ENCODE measurements at regions not wholly inside any gene's neighbourhood (a gene's known extent, or its start where the extent isn't known, plus 50 kb on each side); places are given as distances from the start of the nearest gene placed in this dataset.

DNA sequence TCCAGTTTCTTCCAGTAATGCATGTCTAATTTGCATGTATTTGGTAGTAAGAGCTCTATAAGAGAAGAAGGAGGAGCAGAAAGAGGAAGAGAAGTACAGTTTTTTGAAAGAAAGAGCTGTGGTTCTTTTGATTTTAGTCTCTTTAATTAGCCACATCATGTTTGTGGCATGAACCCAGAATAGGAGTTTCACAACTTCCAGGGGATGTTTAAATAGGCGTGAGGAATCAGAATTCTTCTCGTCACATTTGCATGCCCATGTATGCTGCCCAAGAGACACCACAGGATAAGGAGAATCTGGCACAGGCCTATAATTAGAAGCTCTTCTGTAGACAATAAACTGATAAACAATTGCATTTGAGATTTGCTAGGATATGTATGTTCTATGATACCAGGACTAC is 78.7 kb downstream of the GAS1 start:
- Histone ChIP-seq H3K4me2 (ENCODE audit: low read length) (no peak overlapping the region), H3K79me2 (ENCODE audit: control insufficient read depth, low read length) (no peaks in the 10 kb centered on the region), H3K4me1 (ENCODE audit: control insufficient read depth, low read length) (no peaks in the 10 kb centered on the region), H3K27ac (ENCODE audit: low read depth, low read length) (no peak overlapping the region), H4K20me1 (ENCODE audit: control insufficient read depth, insufficient read depth, low read depth, low read length) (no peaks in the 10 kb centered on the region), H3K36me3 (ENCODE audit: control insufficient read depth, low read length) (no peaks in the 10 kb centered on the region), H3K9me2 (replicated peaks; ENCODE audit: control insufficient read depth, low read length) (no peaks in the 10 kb centered on the region), H3K27me3 (ENCODE audit: control insufficient read depth, low read length) (no peaks in the 10 kb centered on the region), H3K4me3 (ENCODE audit: low read length) (no peak overlapping the region), H3K9me3 (ENCODE audit: control insufficient read depth, insufficient read depth, low read length) (no peaks in the 10 kb centered on the region), H3F3A (ENCODE audit: control insufficient read depth, insufficient read depth) (no peaks in the 10 kb centered on the region)
- TF ChIP-seq, protein P1, sequence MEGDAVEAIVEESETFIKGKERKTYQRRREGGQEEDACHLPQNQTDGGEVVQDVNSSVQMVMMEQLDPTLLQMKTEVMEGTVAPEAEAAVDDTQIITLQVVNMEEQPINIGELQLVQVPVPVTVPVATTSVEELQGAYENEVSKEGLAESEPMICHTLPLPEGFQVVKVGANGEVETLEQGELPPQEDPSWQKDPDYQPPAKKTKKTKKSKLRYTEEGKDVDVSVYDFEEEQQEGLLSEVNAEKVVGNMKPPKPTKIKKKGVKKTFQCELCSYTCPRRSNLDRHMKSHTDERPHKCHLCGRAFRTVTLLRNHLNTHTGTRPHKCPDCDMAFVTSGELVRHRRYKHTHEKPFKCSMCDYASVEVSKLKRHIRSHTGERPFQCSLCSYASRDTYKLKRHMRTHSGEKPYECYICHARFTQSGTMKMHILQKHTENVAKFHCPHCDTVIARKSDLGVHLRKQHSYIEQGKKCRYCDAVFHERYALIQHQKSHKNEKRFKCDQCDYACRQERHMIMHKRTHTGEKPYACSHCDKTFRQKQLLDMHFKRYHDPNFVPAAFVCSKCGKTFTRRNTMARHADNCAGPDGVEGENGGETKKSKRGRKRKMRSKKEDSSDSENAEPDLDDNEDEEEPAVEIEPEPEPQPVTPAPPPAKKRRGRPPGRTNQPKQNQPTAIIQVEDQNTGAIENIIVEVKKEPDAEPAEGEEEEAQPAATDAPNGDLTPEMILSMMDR (IDR thresholded peaks at IDR 0.05; ENCODE audit: low read depth, low read length, poor library complexity, severe bottlenecking), result no peak
- TF ChIP-seq EZH2phosphoT487 (IDR thresholded peaks at IDR 0.05; ENCODE audit: borderline replicate concordance, low read length), result no peak

DNA sequence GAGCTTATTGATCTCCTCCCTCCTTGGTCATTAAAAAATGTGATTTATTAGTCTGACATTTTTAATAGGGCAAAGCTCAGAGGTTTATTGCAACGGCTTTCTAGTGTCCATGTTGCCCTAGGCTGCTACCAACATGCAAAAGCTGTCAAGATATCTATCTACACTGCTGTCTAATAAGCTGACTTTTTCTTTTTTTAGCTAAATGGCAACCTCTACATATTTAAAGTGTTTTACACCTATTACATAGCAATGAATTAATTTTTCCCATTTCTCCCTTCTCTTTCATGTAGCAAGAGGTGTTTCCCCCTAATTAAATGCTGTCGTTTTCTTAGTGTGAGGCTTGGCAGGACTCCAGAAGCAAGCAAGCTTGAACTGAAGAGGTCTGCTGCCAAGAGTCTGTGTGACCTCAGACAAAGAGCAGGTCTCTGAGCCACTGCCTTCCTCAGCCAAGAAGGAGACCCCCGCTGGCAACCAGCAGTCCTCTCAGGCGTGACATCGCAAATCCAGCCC is 79.4 kb downstream of the GAS1 start:
- Histone ChIP-seq H3K27me3 (ENCODE audit: control insufficient read depth, low read length) (no peaks in the 10 kb centered on the region), H3F3A (ENCODE audit: control insufficient read depth, insufficient read depth) (no peaks in the 10 kb centered on the region), H3K9me3 (ENCODE audit: control insufficient read depth, insufficient read depth, low read length) (no peaks in the 10 kb centered on the region), H3K27ac (ENCODE audit: low read depth, low read length) (no peak overlapping the region), H3K79me2 (ENCODE audit: control insufficient read depth, low read length) (no peaks in the 10 kb centered on the region), H3K4me3 (ENCODE audit: low read length) (no peak overlapping the region), H3K36me3 (ENCODE audit: control insufficient read depth, low read length) (no peaks in the 10 kb centered on the region), H3K4me1 (ENCODE audit: control insufficient read depth, low read length) (no peaks in the 10 kb centered on the region), H4K20me1 (ENCODE audit: control insufficient read depth, insufficient read depth, low read depth, low read length) (no peaks in the 10 kb centered on the region), H3K9me2 (replicated peaks; ENCODE audit: control insufficient read depth, low read length) (no peaks in the 10 kb centered on the region), H3K4me2 (ENCODE audit: low read length) (no peak overlapping the region)
- no peak for TF ChIP-seq EZH2phosphoT487 (IDR thresholded peaks at IDR 0.05; ENCODE audit: borderline replicate concordance, low read length)
- TF ChIP-seq, protein P1 (IDR thresholded peaks at IDR 0.05; ENCODE audit: low read depth, low read length, poor library complexity, severe bottlenecking), result no peak

DNA sequence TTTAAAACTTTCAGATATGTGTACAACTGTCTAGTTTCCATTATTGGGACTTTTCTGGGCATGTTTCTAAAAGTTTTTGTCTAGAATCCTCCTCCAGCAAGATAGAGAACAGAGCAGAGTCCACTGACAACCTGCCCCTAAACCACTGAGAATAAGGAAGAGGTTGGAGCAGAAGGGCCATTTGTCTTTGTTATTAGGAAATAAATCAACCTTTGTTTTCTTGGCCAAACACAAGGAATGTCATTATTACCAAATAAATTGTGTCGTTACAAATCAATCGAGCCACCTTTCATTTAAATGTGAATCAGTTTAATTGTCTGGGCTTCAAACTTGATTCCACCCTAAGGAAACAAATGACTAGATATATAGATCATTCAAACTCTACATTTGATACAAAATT is 81.4 kb downstream of the GAS1 start:
- H3K4me2 ChIP-seq (ENCODE audit: low read length), result no peak overlapping the region
- no peak overlapping the region for H3K4me3 ChIP-seq (ENCODE audit: low read length)
- H3K9me2 ChIP-seq (replicated peaks; ENCODE audit: control insufficient read depth, low read length), result no peaks in the 10 kb centered on the region
- no peak overlapping the region for H3K27ac ChIP-seq (ENCODE audit: low read depth, low read length)
- no peaks in the 10 kb centered on the region for H3K27me3 ChIP-seq (ENCODE audit: control insufficient read depth, low read length)
- no peaks in the 10 kb centered on the region for H3F3A ChIP-seq (ENCODE audit: control insufficient read depth, insufficient read depth)
- no peaks in the 10 kb centered on the region for H3K79me2 ChIP-seq (ENCODE audit: control insufficient read depth, low read length)
- no peaks in the 10 kb centered on the region for H3K4me1 ChIP-seq (ENCODE audit: control insufficient read depth, low read length)
- TF ChIP-seq, protein P1 (IDR thresholded peaks at IDR 0.05; ENCODE audit: low read depth, low read length, poor library complexity, severe bottlenecking), result no peak
- no peak for TF ChIP-seq EZH2phosphoT487 (IDR thresholded peaks at IDR 0.05; ENCODE audit: borderline replicate concordance, low read length)
- no peaks in the 10 kb centered on the region for H4K20me1 ChIP-seq (ENCODE audit: control insufficient read depth, insufficient read depth, low read depth, low read length)
- no peaks in the 10 kb centered on the region for H3K9me3 ChIP-seq (ENCODE audit: control insufficient read depth, insufficient read depth, low read length)
- no peaks in the 10 kb centered on the region for H3K36me3 ChIP-seq (ENCODE audit: control insufficient read depth, low read length)

All from DOHH2 (cell line).